Stimulated activated CD4-positive, alpha-beta T cell treated with anti-CD3 and anti-CD28 coated beads, Interleukin-15, amount 100 ng/mL, for 1 hour (primary cell): ENCODE measurements at regions not wholly inside any gene's neighbourhood (a gene's known extent, or its start where the extent isn't known, plus 50 kb on each side); places are given as distances from the start of the nearest gene placed in this dataset.
"Not testable (repeated sequence)": the region's sequence is repeated elsewhere in the genome, so short reads cannot be mapped to it uniquely, and the experiment has no call there.

Experiments used
- DNase-seq, 2 donors: peaks; one replicate each; pipeline ENCODE4 v3.0.0-alpha.2; 2020; ENCODE audit warnings: low read depth in 1 of 2, low spot score in 1 of 2

GRCh38 chr1:47522935-47523834 lies 85.3 kb downstream of the FOXD2 start:
- no peak for DNase-seq

- no peak for DNase-seq
These were observed 86.0 kb downstream of the FOXD2 start for GRCh38 chr1:47523835-47524215.

- DNase-seq: no peak
These were observed 86.4 kb downstream of the FOXD2 start for GRCh38 chr1:47524272-47524671.

DNA sequence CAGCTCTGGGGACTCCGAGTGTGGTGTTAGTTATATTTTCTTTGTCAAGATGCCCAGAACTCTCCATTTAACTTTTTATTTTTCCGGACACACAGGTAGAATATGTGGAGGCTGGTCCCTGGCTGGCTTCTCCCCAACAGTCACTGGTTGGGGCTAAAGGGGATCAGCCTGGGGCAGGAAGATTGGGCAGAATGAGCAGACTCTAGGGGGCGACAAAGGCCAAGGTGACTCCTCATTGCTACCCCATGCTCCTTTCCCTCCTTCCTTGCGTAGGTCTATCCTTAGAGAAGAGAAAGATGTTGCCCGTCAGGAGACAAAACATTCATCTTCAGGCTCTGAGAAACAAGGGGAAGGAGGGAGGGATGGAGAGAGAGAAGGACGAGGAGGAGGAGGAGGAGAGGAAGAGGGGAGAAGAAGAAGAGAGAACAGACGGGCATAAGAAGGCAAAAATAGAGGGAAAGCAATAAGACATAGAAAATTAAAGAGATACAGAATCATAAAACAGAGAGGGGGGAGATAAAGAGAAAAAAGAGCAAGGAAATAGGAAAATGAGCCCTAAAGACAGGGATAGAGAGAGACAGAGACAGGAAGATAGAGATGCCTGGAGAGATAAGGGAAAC lies 89.9 kb downstream of the FOXD2 start:
- no peak for DNase-seq

DNA sequence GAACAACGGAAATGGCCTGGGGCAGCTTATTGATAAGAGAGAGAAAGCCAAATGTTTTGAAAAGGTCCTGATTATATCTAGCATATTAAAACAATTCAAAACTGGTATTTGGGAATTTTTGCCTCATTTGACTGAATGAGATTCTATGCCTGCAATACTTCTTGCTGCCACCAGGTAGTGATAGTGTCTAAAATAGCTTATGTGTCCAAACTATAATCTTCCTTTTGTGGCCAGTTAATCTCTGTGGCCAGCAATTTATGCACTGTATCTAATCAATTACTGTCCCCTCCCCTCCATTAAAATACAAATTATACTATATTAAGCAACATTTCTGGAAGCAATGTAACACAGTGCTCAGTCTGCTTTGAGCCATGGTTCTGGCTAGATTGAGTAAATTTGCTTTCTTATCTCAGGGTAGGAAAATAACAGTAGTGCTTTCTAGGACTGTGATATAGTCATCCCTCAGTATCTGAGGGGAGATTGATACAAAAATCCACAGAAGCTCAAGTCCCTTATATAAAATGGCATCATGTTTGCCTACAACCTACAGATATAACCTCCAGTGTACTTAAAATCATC lies 91.8 kb downstream of the FOXD2 start:
- no peak for DNase-seq

DNA sequence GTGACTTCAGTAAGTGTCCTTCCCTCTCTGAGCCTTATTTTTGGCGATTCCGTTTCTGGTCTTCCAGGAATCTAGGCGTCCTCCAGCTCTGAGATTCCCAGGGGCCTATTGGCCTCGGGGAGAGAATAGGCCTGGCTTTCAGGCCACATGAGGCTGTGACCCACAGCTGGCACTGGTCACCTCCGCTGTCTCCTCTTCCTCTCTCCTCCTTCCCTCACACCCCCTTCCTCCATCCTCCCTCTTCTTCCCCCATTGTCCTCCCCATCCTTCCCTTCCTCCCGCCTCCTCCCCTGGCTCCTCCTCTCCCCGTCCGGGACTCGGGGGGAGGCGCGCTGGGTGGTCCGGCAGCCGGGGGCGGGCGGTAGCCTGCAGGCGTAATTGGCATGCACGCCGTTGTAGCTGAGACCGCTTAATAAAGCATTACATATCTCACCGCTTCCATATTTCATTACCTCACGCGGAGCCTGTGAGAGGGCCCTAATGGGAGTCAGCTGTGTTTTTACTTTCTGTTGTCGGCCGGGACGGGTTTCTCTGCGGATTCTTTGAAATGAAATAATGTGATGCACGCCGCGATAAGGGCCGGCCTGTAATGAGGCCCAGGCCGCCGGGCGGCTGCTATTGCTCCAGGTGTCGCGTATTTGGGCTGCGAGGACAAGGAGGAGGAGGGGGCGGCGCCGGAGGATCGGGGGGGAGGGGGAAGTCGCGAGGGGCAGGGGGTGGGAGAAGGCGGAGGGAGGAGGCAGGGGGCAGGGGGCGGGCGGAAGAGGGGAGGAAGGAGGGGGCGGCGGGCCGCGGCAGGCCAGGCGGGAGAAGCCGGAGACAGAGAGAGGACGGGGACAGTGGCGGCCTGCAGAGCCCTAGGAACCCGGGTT lies 95.3 kb downstream of the FOXD2 start:
- DNase-seq: no peak

GRCh38 chr1:47533793-47534328 lies 96.0 kb downstream of the FOXD2 start:
- no peak for DNase-seq

GRCh38 chr1:47534436-47534835 lies 96.6 kb downstream of the FOXD2 start:
- no peak for DNase-seq

DNA sequence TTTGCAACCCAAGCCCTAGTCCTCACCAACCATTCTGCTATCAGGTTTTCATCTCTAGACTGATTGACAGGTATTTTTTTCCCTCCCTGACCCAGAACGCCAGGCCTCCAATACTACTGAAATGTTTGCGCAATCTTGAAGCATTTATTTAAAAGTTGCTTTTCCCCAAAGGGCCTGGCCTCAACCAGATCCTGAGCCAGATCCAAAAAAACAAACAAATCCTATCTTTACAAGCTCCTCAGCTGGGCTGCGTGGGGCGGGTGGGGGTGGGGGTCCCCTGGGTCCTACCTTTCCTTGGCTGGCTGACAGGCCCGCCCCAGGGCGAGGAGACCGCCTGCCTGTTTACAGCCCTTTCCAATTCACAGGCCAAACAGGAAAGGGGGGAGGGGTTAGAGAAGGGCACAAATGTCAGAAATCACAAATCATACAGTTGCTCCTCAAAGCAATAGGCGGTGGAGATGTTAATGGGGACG lies 98.8 kb downstream of the FOXD2 start:
- DNase-seq: no peak

GRCh38 chr1:47537268-47537667 lies 99.4 kb downstream of the FOXD2 start:
- no peak for DNase-seq

DNA sequence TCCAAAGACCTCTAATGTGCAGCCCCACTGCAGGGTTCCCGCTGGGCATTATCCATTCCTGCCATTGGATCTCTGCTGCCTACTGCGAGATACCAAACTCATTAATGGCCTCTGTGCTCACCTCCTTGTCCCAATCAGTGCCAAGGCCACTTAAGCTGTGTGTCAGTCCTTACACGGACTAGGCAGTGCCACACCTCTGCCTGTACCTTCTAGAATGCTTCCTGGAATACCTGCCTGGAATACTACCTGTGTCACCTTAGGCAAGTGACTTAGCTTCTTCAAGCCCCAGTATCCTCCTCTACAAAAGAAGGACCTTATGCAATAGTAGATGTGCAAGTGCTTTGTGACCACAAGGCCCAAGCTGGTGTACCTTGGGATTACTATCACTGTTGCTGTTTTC lies 100.1 kb downstream of the FOXD2 start:
- no peak for DNase-seq

GRCh38 chr1:47538530-47538929 lies 100.7 kb downstream of the FOXD2 start:
- not testable (repeated sequence) for DNase-seq

- DNase-seq: not testable (repeated sequence)
These were observed 103.9 kb downstream of the FOXD2 start for GRCh38 chr1:47541705-47542104.

- DNase-seq: not testable (repeated sequence)
These were observed 105.2 kb downstream of the FOXD2 start for GRCh38 chr1:47543089-47543488.

DNA sequence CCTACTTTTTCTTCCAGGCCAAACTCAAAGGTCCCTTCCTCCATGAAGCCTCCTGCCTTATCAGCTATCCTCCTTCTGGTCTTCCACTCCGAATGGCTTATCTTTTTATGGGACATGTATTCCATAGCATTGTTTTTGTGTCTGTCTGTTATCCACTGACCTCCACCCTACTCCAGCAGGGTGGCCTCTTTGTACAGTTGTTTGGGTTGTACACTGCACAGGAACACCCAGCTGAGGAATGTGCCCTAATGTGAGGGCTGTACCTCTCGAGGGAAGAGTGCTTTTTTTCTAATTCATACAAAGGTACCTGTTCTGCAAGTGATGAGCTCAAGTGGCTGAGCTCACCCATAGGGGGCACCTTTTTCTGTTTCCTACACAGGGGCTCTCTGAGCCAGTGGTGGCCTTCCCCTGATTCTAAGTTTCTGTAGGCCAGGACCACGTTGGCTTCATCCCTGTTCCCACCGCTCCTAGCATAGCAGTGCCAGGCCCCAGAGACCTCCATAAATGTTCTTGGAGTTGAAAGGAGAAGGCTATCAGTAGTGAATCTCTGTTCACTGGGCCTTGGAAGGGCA lies 108.2 kb downstream of the FOXD2 start:
- no peak for DNase-seq

DNA sequence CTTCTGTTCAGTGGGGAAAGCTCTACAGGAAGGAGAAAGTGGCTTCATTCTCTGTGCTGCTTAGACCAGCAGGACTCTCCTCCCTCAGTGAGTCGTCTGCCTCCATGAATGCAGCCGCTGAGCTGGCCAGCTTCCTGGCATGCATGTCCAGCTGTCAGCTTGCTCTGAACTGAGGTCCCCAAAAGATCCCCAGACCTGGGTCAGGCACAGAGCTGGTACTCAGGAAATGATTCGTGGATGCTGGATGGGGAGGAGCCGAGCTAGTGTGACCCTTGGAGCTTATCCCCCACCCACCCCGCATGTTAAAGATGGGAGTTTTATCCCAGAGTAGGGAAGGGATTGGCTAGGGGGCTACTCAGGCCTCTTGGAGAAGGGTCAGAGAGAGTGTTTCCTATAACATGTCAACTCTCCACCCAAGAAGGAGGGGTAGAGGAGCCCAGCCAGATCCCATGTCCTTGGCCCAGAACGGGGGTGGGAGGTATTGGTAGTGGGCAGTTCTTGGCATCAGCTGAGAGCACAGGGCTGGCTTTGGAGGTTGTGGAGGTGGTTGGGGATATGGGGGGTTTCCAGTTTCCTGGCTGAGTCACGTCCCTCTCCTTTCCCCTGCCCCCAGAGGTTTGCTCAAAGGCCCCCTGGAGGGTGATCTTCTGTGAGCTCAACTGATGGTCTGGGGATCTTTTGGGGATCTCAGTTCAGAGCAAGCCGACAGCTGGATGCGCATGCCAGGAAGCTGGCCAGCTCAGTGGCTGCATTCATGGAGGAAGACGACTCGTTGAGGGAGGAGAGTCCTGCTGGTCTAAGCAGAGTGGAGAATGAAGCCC lies 110.1 kb downstream of the FOXD2 start:
- DNase-seq: no peak

GRCh38 chr1:47548637-47549036 lies 110.8 kb downstream of the FOXD2 start:
- no peak for DNase-seq

- DNase-seq: no peak
These were observed 111.7 kb downstream of the FOXD2 start for GRCh38 chr1:47549532-47549931.

DNA sequence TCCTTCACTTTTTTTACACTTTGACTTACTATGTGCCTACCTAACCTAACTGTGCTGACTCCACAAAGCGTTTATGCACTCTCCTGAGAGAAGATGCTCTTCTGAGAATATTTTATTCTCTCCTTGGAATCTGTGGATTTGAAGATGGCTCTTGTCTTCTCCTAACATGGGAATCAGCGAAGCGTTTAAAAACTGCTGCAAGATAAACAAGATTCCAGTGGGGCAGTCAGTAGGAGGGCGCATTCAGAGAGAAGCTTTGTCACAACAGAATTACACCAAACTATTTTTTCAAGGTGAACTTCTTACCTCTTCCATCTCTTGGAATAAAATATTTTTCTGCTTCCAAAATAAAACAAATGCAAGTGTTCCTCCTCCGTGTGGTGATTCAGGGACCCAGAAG lies 113.1 kb downstream of the FOXD2 start:
- no peak for DNase-seq
